MM.1S (cell line): ENCODE measurements at regions not wholly inside any gene's neighbourhood (a gene's known extent, or its start where the extent isn't known, plus 50 kb on each side); places are given as distances from the start of the nearest gene placed in this dataset.

Experiments
- DNase-seq: peaks from one replicate; pipeline ENCODE4 v3.0.0-alpha.2; 2015
- H2AFZ ChIP-seq: fragments of 300-600 bp; sonication (generic); 2 replicates; pipeline ENCODE4 v1.6.0; 2016; ENCODE audit warnings: antibody characterized with exemption, low read length
- H3F3A ChIP-seq: fragments of 300-600 bp; sonication (generic); 2 replicates; pipeline ENCODE4 v1.6.1; 2016; ENCODE audit warnings: mild to moderate bottlenecking, antibody characterized with exemption, low read length, moderate library complexity, mixed read lengths; ENCODE audit not compliant: insufficient read depth
- H3K27ac ChIP-seq: fragments of 300-600 bp; sonication (generic); 2 replicates; pipeline ENCODE4 v1.5.1; 2016; ENCODE audit warnings: mild to moderate bottlenecking, low read length
- H3K27me3 ChIP-seq: fragments of 300-600 bp; sonication (generic); replicated peaks from 2 replicates; pipeline ENCODE4 v1.6.0; 2016; ENCODE audit warnings: low read length; ENCODE audit not compliant: insufficient read depth
- H3K36me3 ChIP-seq: fragments of 300-600 bp; sonication (generic); replicated peaks from 2 replicates; pipeline ENCODE4 v1.6.1; 2016; ENCODE audit warnings: mild to moderate bottlenecking, low read length, mixed read lengths; ENCODE audit not compliant: insufficient read depth
- H3K4me1 ChIP-seq: fragments of 300-600 bp; sonication (generic); 2 replicates; pipeline ENCODE4 v1.6.1; 2016; ENCODE audit warnings: low read length, mixed read lengths
- H3K4me2 ChIP-seq: fragments of 300-600 bp; sonication (generic); 2 replicates; pipeline ENCODE4 v1.6.0; 2016; ENCODE audit warnings: low read depth, low read length
- H3K4me3 ChIP-seq: fragments of 300-600 bp; sonication (generic); 2 replicates; pipeline ENCODE4 v1.5.1; 2016; ENCODE audit warnings: low read length, mixed read lengths
- H3K79me2 ChIP-seq: fragments of 300-600 bp; sonication (generic); 2 replicates; pipeline ENCODE4 v1.6.1; 2016; ENCODE audit warnings: mixed run types, low read length, mixed read lengths
- H3K9ac ChIP-seq: fragments of 300-600 bp; sonication (generic); 2 replicates; pipeline ENCODE4 v1.6.1; 2016; ENCODE audit warnings: low read length, mixed read lengths
- H3K9me2 ChIP-seq: fragments of 300-600 bp; sonication (generic); replicated peaks from 2 replicates; pipeline ENCODE4 v1.6.1; 2016; ENCODE audit warnings: mild to moderate bottlenecking, low read length, mixed read lengths; ENCODE audit not compliant: insufficient read depth
- H3K9me3 ChIP-seq: fragments of 300-600 bp; sonication (generic); replicated peaks from 2 replicates; pipeline ENCODE4 v1.6.1; 2016; ENCODE audit warnings: mild to moderate bottlenecking, low read length, mixed read lengths; ENCODE audit not compliant: insufficient read depth
- H4K20me1 ChIP-seq: fragments of 300-600 bp; sonication (generic); 2 replicates; pipeline ENCODE4 v1.6.1; 2016; ENCODE audit warnings: mild to moderate bottlenecking, low read length, moderate library complexity, mixed read lengths; ENCODE audit not compliant: insufficient read depth
- EZH2 ChIP-seq: fragments of 300-600 bp; sonication (generic); optimal IDR thresholded peaks from 2 replicates; pipeline ENCODE3; 2017; ENCODE audit warnings: low read depth, mild to moderate bottlenecking, antibody characterized with exemption, low read length, mixed read lengths
- EZH2phosphoT487 ChIP-seq: fragments of 300-600 bp; sonication (generic); IDR thresholded peaks from 2 replicates; pipeline ENCODE4 v1.6.1; 2018; ENCODE audit warnings: antibody characterized with exemption, low read length
- TF ChIP-seq, protein P1 (sequence below): fragments of 300-600 bp; sonication (generic); IDR thresholded peaks from 2 replicates; pipeline ENCODE4 v1.5.1; 2016; ENCODE audit warnings: antibody characterized with exemption, low read length, mixed read lengths

DNA sequence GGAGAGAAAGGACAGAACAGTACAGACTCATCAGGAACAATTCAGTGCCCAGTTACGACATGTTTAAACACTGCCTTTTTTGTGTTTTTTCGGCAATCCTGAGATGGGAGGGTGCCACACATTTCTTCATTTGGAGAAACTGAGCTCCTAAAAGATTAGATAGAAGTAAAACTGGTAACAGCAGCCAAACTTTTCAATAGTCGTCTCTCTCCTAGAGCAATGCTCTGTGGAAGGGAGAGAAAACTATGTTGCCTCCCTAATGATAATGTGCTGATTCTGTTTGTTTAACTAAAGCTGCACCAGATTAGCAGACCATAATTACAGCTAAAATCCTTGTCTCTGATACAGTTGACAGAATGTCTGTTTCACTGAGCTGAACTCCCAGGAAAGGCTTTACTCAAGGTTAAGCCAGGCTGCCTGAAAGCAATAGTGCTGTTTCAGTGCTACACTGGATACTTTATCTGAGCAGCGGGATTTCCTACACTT is 76.2 kb upstream of the CXADR start:
- no peak overlapping the region for H3K4me2 ChIP-seq
- H3K27ac ChIP-seq = no peak overlapping the region
- TF ChIP-seq, protein P1, sequence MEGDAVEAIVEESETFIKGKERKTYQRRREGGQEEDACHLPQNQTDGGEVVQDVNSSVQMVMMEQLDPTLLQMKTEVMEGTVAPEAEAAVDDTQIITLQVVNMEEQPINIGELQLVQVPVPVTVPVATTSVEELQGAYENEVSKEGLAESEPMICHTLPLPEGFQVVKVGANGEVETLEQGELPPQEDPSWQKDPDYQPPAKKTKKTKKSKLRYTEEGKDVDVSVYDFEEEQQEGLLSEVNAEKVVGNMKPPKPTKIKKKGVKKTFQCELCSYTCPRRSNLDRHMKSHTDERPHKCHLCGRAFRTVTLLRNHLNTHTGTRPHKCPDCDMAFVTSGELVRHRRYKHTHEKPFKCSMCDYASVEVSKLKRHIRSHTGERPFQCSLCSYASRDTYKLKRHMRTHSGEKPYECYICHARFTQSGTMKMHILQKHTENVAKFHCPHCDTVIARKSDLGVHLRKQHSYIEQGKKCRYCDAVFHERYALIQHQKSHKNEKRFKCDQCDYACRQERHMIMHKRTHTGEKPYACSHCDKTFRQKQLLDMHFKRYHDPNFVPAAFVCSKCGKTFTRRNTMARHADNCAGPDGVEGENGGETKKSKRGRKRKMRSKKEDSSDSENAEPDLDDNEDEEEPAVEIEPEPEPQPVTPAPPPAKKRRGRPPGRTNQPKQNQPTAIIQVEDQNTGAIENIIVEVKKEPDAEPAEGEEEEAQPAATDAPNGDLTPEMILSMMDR = no peak
- TF ChIP-seq EZH2 = no peak
- TF ChIP-seq EZH2phosphoT487 = no peak
- H3K4me3 ChIP-seq = no peak overlapping the region
- no peak for DNase-seq
- H4K20me1 ChIP-seq = no peaks in the 10 kb centered on the region
- H2AFZ ChIP-seq = no peak overlapping the region
- no peak overlapping the region for H3K9ac ChIP-seq
- no peaks in the 10 kb centered on the region for H3F3A ChIP-seq
- H3K9me3 ChIP-seq = no peaks in the 10 kb centered on the region
- no peaks in the 10 kb centered on the region for H3K79me2 ChIP-seq
- no peaks in the 10 kb centered on the region for H3K4me1 ChIP-seq
- no peaks in the 10 kb centered on the region for H3K27me3 ChIP-seq
- no peaks in the 10 kb centered on the region for H3K36me3 ChIP-seq
- no peaks in the 10 kb centered on the region for H3K9me2 ChIP-seq

DNA sequence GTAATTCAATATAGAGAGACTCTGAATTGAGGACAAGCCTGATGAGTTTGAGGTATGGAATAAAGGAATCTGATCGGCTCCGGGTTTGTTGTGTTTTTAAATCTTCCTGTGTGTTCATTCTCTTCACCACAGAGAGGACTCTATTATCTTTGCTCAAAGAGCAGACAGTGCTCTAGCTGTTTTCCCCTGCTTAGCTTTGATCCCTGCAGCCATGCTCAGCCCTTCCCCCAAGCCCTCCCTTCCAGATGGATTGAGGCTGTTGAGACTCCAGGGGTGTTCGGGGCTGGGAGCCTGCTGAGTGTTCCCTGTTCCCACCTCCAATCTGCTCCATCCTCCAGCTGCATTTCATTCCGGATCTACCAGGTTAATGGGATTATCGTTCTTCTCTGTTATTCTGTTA is 74.2 kb upstream of the CXADR start:
- Histone ChIP-seq H3K79me2 (no peaks in the 10 kb centered on the region), H3K9me2 (no peaks in the 10 kb centered on the region), H3K9ac (no peak overlapping the region), H3K4me2 (no peak overlapping the region), H3K36me3 (no peaks in the 10 kb centered on the region), H3K4me3 (no peak overlapping the region), H3F3A (no peaks in the 10 kb centered on the region), H3K4me1 (no peaks in the 10 kb centered on the region), H2AFZ (no peak overlapping the region), H4K20me1 (no peaks in the 10 kb centered on the region), H3K27ac (no peak overlapping the region), H3K9me3 (no peaks in the 10 kb centered on the region), H3K27me3 (no peaks in the 10 kb centered on the region)
- DNase-seq = no peak
- TF ChIP-seq EZH2phosphoT487 (no peak), EZH2 (no peak)
- TF ChIP-seq, protein P1 = no peak

DNA sequence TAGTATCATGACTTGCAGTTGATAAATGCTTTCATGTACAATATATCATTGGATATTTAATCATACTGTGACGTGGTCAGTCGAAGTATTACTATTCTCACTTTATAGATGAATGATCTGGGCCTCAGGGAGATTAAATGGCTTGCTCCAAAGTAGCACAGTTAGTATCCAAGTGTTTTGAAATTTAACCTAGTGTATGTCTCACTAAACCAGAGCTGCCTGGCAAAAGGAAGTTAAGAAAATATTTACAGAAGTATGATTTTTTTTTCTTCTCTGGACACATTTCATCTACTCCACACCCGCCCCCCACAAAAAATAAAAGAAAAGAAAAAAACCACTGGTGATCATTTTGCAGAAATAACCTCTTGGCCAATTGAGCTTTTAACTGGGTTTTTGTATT is 71.9 kb upstream of the CXADR start:
- no peaks in the 10 kb centered on the region for H3K36me3 ChIP-seq
- H3K4me2 ChIP-seq = no peak overlapping the region
- no peaks in the 10 kb centered on the region for H3K9me2 ChIP-seq
- H3K79me2 ChIP-seq = no peaks in the 10 kb centered on the region
- H3F3A ChIP-seq = no peaks in the 10 kb centered on the region
- no peaks in the 10 kb centered on the region for H4K20me1 ChIP-seq
- H3K9me3 ChIP-seq = no peaks in the 10 kb centered on the region
- H2AFZ ChIP-seq = no peak overlapping the region
- no peak overlapping the region for H3K4me3 ChIP-seq
- no peak overlapping the region for H3K27ac ChIP-seq
- no peaks in the 10 kb centered on the region for H3K27me3 ChIP-seq
- H3K9ac ChIP-seq = no peak overlapping the region
- DNase-seq = no peak
- TF ChIP-seq EZH2 (no peak), EZH2phosphoT487 (no peak)
- TF ChIP-seq, protein P1 = no peak
- H3K4me1 ChIP-seq = no peaks in the 10 kb centered on the region
